Left lobe of liver (tissue), 2 donors: ENCODE measurements at regions not wholly inside any gene's neighbourhood (a gene's known extent, or its start where the extent isn't known, plus 50 kb on each side); places are given as distances from the start of the nearest gene placed in this dataset.

Experiments used
- ATAC-seq: fragments of 200-7000 bp; cut with Tn5 transposase; one replicate; pipeline ENCODE4 v1.9.1; 2020; ENCODE audit warnings: mild to moderate bottlenecking, moderate library complexity
- DNase-seq: peaks from one replicate; pipeline ENCODE4 v3.0.0-alpha.2; 2020; ENCODE audit warnings: low spot score
- donor health status: DM: no; HTN: no; CAD: no; lungs with moderate emphysema.
- donor health status: DM: no; HTN: yes; CAD: no.

DNA sequence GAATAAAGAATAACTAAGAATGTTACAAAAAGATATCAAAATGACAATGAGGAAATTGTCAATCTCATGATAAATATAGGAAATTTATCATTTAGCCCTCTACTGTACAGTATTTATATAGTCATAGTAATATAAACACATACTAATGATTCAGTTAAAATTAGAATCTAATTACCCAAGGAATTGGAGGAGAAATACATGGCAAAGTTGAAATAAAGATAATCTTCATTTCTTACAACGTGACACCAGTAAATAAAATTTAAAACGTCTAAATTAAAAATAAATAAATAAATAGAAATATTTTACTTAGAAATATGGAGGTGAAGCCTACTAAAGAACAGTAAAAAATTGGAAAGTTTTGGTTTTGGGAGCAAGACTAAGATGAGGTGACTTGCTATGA is 2163.1 kb upstream of the PCDH20 start:
- ATAC-seq, result no peak
- no peak for DNase-seq

DNA sequence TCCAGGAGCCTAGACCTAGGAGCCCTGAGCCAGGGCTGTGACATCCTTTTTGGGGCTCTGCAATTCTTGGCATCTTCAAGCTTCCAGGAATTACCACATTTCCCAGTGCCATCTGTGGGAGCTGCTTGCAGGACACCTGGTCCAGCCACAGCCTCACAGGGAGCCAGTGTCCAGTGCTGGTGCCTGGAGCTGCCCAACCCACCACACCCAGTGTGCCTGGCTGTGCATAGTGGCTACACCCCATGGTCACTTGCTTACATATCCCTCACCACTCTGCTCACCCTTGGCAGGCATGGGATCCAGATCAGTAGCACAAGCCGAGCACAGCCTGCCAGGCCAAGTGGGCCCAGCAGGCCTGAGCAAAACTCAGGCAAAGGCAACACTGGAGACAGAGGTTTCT is 2151.4 kb upstream of the PCDH20 start:
- ATAC-seq, result no peak
- no peak for DNase-seq

DNA sequence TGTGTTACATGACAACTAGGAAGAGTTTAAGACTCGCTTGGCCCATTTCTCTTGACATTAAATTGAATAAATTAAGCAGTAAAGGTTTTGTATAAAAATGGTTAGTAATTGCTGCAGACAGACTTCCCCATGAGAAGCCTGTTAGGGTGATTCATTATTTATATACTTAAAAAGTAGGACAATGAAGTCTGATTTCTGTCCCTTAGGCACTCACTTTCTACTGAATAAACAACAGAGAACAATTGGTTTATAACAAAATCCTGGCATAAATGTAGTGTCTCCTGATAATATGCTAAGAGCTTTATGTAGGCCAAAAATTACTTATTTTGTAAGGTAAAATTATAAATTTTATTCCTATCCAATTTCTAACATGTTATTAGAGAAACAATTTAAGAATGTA is 2138.5 kb upstream of the PCDH20 start:
- no peak for ATAC-seq
- DNase-seq, result no peak

DNA sequence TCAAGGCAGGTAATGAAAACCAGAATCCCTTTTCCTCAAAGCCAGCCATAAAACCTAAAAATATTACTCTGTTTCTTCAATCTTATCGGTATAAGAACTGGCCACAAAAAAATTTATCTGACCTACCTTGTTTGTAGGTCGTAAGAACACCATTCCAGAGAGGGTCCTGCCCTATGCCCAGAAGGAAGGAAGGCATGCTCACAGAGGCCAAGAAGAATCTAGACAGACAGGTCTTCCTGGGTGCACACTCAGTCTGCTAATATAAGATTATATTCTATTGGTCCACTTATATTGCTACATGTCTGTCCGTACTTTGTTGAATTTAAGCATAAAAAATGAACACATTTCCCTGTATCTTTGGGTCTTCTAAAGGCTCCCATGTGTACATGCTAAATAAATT is 2136.1 kb upstream of the PCDH20 start:
- DNase-seq (no peak), ATAC-seq (no peak)

DNA sequence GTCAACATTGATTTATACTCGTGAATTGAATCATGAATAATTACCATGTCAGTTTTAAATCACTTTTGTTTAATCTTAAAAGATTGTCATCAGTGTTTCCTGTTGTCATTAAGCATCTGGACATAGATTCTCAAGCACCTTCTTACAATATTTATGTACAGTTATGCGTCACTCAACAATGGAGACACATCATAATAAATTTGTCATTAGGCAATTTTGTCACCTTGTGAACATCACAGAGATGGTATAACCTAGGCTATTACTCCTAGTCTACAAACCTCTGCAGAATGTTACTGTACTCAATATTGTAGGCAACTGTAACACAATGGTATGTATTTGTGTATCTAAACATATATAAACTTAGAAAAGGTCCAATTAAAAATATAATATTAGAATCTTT is 2130.9 kb upstream of the PCDH20 start:
- DNase-seq, result no peak

DNA sequence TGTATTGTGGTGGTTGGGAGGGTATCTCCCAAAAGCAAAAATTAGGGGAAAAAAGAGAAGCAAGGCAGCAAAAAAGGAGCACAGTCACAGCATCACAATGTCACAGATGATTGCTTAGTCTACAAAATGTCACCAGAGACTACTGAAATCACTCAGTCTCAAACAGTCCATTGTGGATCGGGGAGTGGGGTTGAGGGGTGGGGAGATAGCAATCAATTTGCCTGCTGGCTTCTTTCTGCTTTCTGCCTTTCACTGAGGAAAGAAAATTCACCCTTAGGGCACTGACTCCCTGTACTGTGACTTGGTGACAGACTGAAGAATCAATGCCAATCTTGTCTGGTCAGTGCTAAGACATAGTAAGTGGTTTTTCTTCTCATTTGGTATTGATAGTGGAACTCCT is 2127.1 kb upstream of the PCDH20 start:
- ATAC-seq, result no peak
- DNase-seq, result no peak

More for the DNA sequence above, 2130.9 kb upstream of the PCDH20 start:
- no peak for ATAC-seq

DNA sequence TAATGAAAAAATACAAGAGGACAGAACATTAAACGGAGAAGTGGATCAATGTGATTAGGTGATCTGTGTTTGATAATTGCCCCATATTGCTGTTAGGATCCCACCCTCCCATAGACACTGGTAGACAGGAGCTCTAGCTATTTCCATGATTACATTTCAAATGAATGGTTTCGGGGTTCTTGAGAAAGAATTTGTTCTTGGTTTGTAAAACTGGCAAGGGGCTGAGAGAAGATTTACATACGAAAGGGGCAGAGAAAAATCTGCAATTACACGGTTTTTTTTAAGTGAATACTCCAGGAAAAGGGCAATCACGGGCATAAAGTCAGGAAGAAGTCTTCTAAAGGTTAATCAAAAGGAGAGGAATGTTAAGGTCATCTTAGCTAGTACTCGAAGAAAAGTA is 2125.7 kb upstream of the PCDH20 start:
- no peak for ATAC-seq
- no peak for DNase-seq

DNA sequence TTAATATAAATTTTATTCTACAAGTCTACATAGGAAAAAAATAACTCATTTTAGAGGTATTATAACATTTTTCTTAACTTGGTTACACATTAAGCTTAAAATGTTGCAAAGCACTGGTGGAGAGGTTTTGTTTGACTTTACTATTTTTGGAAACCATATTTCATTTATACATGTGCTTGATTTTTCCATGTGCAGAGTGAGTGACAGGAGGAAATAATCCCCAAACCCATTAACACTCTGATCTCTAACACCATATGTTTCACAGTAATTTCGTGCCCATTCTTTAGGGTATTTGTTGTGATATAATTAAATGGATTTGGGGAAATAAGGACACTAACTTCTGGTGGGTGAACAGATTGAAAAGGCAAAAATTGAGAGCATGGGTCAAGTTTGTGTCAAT is 2124.4 kb upstream of the PCDH20 start:
- no peak for ATAC-seq
- DNase-seq, result no peak

DNA sequence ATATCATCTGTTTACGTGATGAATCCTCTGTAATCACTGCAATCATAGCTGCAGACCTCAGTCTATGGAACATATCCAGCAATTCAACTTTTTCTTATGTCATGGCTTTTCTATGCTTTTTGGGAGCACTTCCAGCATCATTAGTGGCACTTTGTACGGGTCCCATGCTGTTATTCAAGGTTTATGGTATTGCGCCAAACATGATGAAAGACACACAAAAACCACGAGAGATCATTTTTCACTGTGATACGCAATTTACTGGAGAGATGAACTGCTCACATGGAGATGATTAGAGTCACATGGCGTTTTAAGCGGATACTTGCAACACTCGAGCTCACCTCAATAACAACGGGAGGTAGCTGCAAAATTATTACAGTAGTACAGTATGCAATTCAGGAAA is 2101.7 kb upstream of the PCDH20 start:
- DNase-seq, result no peak
- ATAC-seq, result no peak

DNA sequence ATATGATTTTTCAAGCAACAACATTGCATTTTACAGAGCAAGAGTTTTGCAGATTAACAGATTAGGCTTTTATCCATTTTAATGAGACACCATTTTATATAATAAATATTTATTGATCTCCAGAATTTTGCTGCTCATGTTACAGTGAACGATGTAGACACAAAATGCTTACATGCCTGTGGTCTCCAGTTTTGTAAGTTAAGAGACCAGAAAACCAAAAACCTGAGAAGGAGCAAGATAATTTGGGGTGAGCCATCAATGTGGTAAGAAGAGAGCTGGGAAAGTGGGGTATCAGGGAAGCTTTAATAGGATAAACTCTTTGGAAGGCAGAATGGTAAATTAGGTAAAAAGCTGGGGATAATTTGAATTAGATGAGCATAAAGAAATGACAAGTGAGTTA is 2100.5 kb upstream of the PCDH20 start:
- no peak for ATAC-seq

DNA sequence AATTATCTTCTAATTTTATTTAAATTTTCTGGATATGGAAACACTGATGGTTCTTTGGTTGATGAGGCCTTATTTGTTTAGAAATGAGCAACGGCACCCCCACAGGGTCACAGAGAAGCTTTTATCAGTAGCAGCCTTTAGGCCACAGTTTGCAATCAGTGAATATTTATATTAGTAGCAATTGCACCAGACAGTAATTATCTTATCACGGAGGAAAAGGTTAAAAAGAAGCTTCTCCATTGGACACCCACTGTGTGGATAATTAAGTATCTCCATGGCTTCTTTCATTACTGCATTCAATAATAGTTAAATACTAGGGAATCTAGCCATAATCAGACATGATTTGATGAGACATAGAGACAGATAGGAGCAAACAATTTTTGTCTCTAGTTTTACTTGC is 2099.2 kb upstream of the PCDH20 start:
- ATAC-seq (no peak), DNase-seq (no peak)

More for the DNA sequence above, 2100.5 kb upstream of the PCDH20 start:
- DNase-seq, result no peak

DNA sequence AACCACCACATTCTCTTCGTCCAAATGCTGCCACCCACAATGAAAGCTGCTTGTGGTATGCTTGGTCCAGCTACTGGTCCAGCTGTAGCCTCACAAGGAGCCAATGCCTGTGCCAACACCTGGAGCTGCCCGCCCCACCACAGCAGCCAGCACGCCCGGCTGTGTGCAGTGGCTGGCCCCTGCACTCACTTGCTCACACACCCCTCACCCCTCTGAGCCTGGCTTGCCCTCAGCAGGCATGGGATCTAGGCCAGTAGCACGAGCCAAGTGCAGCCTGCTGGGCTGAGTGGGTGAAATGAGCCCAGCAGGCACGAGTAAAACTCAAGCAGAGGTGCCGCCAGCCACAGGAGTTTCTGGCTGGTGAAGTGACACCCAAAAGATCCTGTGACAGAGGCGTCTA is 2096.4 kb upstream of the PCDH20 start:
- ATAC-seq, result no peak
- DNase-seq, result no peak

DNA sequence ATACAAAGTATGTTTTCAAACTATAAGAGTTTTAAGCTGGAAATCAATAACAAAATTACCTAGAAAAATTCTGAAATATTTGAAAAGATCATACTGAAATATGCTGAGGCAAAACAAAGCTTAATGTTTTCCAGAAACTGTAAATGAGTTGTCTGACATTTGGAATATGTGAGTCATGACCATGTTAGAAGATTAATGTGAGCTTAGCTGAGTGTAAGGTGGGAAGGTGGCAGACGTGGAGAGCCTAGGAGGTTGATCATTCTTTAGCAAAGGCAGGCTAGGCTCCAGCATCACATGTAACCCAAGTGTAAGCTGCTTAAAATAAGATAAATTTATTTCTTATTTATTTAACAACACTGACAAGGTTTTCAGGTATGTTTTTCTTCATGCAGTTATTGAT is 2086.1 kb upstream of the PCDH20 start:
- DNase-seq (no peak), ATAC-seq (no peak)

DNA sequence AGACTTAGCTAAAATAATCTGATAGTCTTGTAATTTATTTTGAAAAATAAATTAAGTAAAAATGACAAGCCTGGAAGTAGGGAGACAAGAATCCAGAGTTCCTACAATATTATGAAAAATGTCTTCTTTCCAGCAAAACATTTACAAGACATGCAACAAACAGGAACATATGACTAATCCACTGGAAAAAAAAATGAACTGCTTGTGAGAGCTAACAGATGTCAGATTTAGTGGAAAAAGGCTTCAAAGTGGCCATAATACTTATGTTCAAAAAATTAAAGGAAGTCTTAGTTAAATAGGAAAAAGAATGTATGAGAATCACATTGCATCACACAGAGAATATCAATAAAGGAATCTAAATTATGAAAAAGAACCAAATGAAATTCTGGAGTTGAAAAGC is 2082.0 kb upstream of the PCDH20 start:
- DNase-seq (no peak), ATAC-seq (no peak)

DNA sequence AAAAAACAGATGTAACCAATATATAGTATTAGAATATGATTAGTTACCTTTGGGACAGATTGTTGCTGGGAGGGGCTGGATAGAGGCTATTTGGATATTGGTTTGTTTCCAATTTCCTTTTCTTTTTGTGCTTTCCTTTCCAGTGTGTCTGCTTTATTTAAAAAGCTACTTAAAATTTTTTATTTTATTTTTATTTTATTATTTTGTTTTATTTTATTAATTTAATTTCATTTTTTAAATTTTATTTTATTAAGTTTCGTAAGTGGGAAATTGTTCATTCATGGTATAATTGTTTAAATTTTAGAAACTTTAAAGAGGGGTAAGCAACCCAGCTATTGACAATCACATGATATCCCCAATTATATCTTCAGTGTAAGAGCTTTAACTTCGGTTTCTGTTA is 2077.0 kb upstream of the PCDH20 start:
- DNase-seq (no peak), ATAC-seq (no peak)

DNA sequence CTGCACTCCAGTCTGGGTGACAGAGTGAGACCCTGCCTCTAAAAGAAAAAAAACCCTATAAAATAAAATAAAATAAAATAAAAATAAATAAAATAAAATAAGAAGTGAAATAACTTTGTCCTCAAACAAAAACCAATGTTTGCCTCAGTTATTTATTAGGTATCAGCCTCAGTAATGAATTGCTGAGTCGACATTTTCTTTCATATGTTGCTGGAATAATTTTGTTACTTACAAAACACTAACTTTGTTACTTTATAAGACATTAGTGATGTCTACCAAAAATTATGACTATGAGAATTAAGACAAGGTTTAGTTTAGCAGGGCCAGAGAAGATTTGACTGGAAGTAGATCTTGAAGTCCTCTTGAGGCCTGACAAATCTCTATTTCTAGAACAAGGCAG is 2074.5 kb upstream of the PCDH20 start:
- ATAC-seq, result no peak
- no peak for DNase-seq

DNA sequence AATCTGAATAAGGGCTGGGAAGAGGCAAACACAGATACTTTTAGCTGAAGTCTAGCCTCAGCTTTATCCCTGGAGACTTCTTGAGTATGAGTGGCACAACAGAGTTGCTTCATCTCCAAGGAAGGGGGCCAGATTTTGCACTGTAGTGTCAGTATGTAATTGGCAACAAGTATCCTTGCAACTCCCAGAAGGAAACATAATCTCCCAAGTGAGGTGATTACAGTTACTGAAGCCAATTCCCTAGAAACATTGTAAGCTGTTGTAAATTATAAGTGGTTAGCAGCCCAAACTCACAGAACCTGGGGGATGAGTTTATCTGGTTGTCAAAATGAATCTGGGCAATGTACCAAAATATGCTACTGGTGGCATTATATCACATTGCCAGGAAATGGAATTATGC is 2065.7 kb upstream of the PCDH20 start:
- DNase-seq, result no peak
- no peak for ATAC-seq

DNA sequence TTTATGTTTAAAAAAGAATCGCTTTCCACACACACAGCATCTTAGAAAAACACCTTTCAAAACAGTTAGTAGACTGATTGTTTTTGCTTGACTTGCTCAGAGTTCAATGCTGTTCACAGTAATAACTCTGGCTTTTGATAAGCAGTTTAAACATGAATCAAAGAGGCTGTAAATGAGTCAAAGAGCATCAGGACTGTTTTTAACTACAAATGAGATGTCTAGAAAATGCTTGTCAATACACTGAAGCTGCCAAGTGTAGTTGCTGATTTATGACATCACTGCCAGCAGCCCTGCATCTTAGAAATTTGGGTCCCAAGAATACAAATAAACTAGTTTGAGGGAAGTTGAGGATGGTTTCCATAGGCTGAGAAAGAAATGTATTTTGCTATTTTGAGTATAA is 2057.1 kb upstream of the PCDH20 start:
- no peak for ATAC-seq
- DNase-seq, result no peak

DNA sequence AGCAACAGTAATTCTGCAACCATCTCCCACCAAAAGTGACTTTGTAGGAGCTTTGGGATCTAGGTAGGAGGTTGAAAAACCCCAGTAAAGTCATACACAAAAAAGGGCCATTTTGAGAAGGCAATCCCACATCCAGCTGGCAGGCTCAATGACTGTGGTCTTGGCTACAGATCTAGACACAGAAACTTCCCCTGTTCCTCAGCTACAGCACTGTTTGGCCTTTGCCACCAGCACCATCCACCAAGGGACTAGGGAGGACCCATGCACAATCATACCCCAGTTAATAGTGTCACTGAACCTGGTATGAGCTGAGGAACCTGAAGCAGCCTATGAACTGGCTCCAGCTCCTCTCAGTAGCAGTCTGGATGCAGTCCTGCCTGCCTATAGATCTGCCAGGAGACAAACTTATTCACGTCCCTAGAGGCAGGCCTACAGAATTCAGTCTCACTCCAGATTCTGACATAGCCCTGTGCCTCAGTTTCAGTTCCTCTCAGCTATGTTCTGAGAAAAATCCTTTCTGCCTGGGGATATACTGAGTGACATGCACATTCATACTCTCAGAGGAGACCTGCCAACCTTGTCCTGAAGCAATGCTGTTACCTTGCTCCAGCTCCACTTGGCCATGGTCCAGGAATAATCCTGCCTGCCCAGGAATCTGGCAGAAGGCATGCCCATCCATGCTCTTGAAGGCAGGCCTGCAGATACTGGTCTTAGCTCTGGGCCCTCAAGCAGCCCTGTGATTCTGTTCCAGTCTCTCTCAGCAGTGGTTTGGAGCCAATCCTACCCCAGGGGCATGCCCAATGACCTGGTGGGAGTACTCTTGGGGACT is 2048.3 kb upstream of the PCDH20 start:
- no peak for ATAC-seq
- no peak for DNase-seq

DNA sequence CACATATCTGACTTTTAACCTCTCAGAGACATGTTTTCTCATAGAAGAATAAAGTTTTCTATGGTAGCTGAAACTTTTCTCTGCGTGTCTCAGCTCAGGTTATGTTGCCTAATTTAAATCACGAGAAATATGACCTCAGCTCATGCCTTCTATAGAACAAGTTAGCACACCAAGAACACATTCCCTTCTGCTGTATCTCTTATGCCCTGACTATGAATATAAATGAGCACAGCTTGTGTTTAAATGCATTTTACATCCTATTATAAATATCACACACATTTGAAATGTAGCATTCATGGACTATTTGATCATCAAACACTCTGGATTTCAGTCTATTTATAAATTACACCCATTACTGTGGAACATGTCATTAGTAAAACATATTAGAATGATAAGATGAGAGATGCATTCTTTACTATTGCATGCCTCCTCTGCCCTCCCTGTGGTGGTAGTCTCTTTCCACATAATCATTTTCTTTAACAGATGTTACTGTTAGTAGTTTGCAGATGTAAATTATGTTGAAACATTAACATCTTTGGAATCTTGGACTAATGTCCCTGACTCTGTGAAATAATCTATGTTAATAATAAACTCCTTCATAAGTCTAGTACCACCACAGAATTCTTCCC is 2044.9 kb upstream of the PCDH20 start:
- ATAC-seq, result no peak
- no peak for DNase-seq

DNA sequence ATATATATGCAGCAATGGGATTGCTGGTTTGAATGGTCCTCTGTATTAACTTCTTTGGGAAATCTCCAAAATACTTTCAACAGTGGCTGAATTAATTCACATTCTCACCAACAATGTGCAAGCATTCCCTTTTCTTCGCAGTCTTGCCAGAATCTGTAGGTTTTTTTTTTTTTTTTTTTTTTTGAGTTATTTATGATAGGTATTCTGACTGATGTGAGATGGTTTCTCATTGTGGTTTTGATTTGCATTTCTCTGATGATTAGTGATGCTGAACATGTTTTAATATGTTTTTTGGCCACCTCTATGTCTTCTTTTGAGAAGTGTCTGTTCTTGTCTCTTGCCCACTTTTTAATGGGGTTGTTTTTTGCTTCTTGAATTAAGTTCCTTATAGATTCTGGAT is 2041.5 kb upstream of the PCDH20 start:
- ATAC-seq, result no peak
- DNase-seq, result no peak

DNA sequence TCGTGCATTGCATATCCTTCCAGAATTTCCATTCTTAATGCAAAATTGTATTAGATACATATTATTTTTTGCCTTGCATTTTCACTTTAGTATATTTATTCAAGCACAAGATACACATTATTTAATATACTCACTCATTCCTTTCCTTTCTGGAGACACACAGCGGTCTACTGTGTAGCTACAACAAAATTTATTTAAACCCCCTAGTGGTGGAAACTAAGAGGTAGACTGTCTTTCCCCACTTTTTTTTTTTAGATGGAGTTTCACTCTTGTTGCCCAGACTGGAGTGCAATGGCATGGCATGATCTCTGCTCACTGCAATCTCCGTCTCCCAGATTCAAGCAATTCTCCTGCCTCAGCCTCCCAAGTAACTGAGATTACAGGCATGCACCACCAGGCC is 2040.3 kb upstream of the PCDH20 start:
- ATAC-seq (no peak), DNase-seq (no peak)

DNA sequence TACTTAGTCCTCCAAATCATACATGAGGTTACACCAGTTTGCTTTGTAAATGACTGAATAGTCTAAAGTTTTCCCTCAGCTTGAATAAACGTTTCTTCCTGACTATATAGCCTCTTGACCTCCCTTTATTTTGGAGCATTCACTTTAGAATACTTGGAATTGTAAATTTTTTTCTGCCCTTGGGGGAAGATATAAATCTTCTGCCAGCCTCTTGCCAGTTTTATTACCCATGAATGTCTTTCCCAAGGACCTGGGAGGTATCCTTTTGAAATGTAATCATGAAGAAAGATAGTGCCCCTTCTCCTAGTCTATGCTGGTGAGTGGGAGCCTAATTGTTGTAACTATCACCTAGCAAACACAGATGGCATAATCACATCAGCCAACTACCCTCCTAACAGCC is 2033.9 kb upstream of the PCDH20 start:
- no peak for DNase-seq
- ATAC-seq, result no peak
